ENCODE measurements at regions not wholly inside any gene's neighbourhood (a gene's known extent, or its start where the extent isn't known, plus 50 kb on each side); places are given as distances from the start of the nearest gene placed in this dataset.

DNA sequence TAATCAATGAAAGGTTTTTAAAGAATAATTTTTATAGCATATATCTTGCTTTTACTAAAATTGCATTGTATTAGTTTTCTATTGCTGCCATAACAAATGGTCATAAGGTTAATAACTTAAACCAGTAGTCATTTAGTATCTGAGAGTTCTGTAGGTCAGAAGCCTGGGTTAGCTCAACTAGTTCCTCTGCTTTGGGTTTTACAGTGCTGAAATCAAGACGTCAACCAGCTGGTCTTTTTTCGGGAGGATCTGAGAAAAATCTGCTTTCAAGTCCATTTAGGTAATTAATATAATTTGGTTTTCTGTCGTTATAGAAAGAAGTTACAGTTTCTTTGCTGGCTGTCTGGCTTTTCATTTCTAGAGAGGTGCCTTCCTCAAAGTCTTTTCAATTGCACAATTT, 577.7 kb downstream of the MRPL39 start:
- intact Hi-C loops (cut with micrococcal nuclease), result no loop called here
- no peaks in the 10 kb centered on the region for H3K27me3 Mint-ChIP-seq
- H3K9me3 Mint-ChIP-seq, result peaks cover 8% of the 10 kb centered on the region
- no peaks in the 10 kb centered on the region for H3K36me3 Mint-ChIP-seq (ENCODE audit: low read depth)
- H3K27ac Mint-ChIP-seq, result no peak overlapping the region
- H3K4me1 Mint-ChIP-seq (ENCODE audit: low read depth), result no peaks in the 10 kb centered on the region
- no peak overlapping the region for H3K4me3 Mint-ChIP-seq

DNA sequence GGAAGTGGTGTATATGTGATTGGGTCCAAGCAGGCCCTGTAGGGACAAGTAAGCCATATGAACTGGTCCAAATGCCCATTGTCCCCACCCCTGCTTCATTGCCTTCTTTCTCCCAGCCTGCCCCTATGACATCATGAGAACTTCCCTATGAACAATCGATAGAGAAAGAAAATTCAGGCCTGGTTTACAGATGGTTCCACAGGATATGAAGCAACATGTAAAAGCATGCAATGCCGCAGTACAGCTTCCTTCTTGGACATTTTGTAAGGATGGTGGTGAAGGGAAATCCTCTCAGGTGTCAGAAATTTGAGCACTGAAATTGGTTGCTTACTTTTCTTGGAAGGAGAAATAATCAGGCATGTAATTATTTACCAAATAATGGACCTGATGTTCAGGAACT, 581.7 kb downstream of the MRPL39 start:
- intact Hi-C loops (cut with micrococcal nuclease), result no loop called here
- peaks cover 16% of the 10 kb centered on the region for H3K9me3 Mint-ChIP-seq
- no peak overlapping the region for H3K4me3 Mint-ChIP-seq
- H3K4me1 Mint-ChIP-seq (ENCODE audit: low read depth), result no peaks in the 10 kb centered on the region
- no peaks in the 10 kb centered on the region for H3K36me3 Mint-ChIP-seq (ENCODE audit: low read depth)
- H3K27me3 Mint-ChIP-seq, result no peaks in the 10 kb centered on the region
- H3K27ac Mint-ChIP-seq, result no peak overlapping the region

DNA sequence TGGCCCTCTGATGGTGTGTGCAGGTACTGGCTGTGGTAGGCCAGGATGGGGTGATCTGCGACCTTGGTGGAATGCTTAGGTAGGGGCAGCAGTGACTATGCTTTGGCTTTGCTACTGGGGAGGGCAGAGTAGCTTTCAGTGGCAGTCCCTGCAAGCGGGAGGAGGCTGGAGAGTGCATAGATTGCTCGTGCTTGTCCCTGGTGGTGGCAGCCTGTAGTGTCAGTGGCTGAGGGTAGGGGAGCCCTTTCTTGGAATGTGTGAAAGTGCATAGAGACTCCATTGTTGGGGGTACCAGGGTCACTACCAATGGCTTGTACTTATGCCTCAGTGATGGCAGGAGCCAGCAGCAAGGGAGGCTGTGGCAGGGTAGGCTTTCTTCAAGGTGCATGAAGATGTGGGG, 582.6 kb downstream of the MRPL39 start:
- no peak overlapping the region for H3K4me3 Mint-ChIP-seq
- H3K9me3 Mint-ChIP-seq, result peaks cover 16% of the 10 kb centered on the region
- H3K27me3 Mint-ChIP-seq, result no peaks in the 10 kb centered on the region
- H3K27ac Mint-ChIP-seq, result no peak overlapping the region
- intact Hi-C loops (cut with micrococcal nuclease), result no loop called here
- no peaks in the 10 kb centered on the region for H3K36me3 Mint-ChIP-seq (ENCODE audit: low read depth)
- no peaks in the 10 kb centered on the region for H3K4me1 Mint-ChIP-seq (ENCODE audit: low read depth)

DNA sequence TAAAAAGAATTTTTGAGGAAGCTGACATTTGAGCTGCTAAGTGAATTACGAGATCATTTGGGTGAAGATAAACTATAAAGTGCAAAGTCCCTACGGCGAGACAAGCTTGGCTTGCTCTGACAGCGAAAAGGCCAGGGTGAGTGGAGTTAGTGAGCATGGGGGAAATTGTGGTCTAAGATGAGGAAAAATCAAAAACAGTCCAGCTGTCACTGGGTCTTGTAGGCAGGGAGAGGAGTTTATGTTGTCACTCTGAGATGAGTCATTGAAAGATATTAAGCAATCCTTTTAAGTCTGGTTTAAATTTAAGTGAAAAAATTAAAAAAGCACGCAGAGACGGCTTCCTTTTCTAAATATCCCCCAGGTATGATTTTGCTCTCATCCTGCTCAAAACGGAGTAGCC, 601.9 kb downstream of the MRPL39 start:
- no peak overlapping the region for H3K4me3 Mint-ChIP-seq
- H3K27ac Mint-ChIP-seq, result no peak overlapping the region
- H3K27me3 Mint-ChIP-seq, result no peaks in the 10 kb centered on the region
- H3K36me3 Mint-ChIP-seq (ENCODE audit: low read depth), result no peaks in the 10 kb centered on the region
- H3K4me1 Mint-ChIP-seq (ENCODE audit: low read depth), result no peaks in the 10 kb centered on the region
- intact Hi-C loops (cut with micrococcal nuclease), result no loop called here
- peaks cover 17% of the 10 kb centered on the region for H3K9me3 Mint-ChIP-seq

DNA sequence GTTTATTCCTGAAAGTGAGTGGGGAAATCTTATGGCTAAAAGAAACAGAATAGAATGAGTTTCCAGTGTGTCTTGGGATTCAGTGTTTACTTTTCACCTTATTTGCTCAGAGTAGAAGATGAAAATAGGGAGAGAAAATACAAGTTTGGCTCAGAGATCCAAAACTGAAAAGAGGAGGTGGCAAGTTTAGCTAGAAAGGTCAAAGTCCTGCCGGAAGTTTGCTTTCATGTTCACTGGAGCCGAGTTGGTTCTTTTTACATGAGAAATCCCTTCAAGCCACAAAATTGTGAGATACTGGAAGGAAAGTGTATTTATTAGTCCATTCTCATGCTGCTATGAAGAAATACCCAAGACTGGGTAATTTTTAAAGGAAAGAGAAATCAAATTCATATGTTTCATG, 604.6 kb downstream of the MRPL39 start:
- H3K4me3 Mint-ChIP-seq, result no peak overlapping the region
- no peaks in the 10 kb centered on the region for H3K36me3 Mint-ChIP-seq (ENCODE audit: low read depth)
- no peaks in the 10 kb centered on the region for H3K27me3 Mint-ChIP-seq
- intact Hi-C loops (cut with micrococcal nuclease), result no loop called here
- no peak overlapping the region for H3K27ac Mint-ChIP-seq
- no peaks in the 10 kb centered on the region for H3K4me1 Mint-ChIP-seq (ENCODE audit: low read depth)
- H3K9me3 Mint-ChIP-seq, result peaks cover 17% of the 10 kb centered on the region

DNA sequence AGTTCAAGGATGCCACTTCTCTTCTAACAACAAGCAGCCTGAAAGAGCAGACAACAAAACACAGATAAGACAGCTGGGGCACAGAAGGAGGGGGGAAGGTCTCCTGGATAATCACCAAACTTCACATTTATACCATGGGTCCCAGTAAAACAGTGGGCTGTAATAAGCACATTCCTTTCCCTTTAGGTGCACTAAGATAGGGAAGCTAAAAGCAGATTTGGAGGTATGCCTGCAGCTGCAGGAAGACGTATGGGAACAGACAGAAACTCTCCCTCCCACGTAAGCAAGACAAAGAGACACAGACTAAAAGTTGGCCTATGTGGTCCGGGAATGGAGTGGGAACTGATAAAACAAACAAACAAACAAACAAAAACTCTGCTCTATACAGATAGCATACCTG, 612.1 kb downstream of the MRPL39 start:
- H3K27me3 Mint-ChIP-seq, result no peaks in the 10 kb centered on the region
- peaks cover 41% of the 10 kb centered on the region for H3K9me3 Mint-ChIP-seq
- intact Hi-C loops (cut with micrococcal nuclease), result no loop called here
- no peak overlapping the region for H3K27ac Mint-ChIP-seq
- no peaks in the 10 kb centered on the region for H3K36me3 Mint-ChIP-seq (ENCODE audit: low read depth)
- no peaks in the 10 kb centered on the region for H3K4me1 Mint-ChIP-seq (ENCODE audit: low read depth)
- no peak overlapping the region for H3K4me3 Mint-ChIP-seq

DNA sequence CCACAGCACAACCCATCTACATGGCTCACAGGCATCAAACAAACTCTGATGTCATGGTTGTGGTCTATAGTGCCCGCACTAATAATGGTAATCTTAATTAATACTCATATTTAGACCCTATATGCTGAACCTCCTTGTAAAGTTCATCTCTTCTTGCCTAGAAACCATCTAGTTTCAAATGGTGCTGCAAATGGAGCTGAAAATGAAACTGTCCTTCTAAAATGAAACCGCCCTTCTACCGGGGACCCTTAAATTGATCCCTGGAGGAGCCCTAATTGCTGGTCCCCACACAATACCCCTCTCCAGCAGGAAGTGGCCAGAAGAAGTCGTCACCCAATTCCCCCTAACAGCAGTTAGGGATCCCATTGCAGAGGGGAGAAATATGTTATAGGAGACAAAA, 612.6 kb downstream of the MRPL39 start:
- H3K27me3 Mint-ChIP-seq, result no peaks in the 10 kb centered on the region
- H3K4me1 Mint-ChIP-seq (ENCODE audit: low read depth), result no peaks in the 10 kb centered on the region
- intact Hi-C loops (cut with micrococcal nuclease), result no loop called here
- H3K36me3 Mint-ChIP-seq (ENCODE audit: low read depth), result no peaks in the 10 kb centered on the region
- H3K4me3 Mint-ChIP-seq, result no peak overlapping the region
- H3K27ac Mint-ChIP-seq, result no peak overlapping the region
- peaks cover 41% of the 10 kb centered on the region for H3K9me3 Mint-ChIP-seq

DNA sequence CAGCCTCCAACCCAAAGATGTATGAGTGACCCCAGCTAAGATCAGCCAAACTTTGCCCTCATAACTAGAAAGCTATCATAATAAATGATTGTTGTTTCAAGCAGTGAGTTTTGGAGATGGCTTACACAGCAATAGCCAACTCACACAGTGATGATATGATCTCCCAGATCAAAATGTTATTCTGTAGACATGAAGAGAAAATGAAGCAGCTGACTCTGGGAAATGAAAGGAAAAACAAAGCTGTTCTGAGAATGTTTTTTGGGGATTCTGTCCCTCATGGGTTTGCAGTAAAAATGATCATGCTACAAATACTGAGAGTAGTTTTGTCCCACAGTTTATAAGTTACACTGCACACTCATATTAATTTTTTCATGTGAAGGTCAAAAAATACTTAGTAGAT, 617.8 kb downstream of the MRPL39 start:
- Mint-ChIP-seq H3K27ac (no peak overlapping the region), H3K27me3 (no peaks in the 10 kb centered on the region), H3K36me3 (ENCODE audit: low read depth) (no peaks in the 10 kb centered on the region), H3K9me3 (peaks cover 52% of the 10 kb centered on the region), H3K4me1 (ENCODE audit: low read depth) (no peaks in the 10 kb centered on the region), H3K4me3 (no peak overlapping the region)
- intact Hi-C loops (cut with micrococcal nuclease), result no loop called here

DNA sequence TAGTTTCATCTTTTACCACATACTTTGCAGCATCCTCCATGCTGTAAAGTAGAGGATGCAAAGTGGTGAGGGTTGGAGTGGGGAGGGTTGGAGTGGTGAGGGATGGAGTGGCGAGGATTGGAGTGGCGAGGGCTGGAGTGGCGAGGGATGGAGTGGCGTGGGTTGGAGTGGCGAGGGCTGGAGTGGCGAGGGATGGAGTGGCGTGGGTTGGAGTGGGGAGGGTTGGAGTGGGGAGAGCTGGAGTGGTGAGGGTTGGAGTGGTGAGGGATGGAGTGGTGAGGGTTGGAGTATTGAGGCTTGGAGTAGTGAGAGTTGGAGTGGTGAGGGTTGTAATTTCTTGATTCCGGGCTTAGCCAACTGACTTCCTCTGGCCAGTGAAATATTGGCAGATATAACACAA, 618.3 kb downstream of the MRPL39 start:
- H3K27ac Mint-ChIP-seq, result no peak overlapping the region
- H3K36me3 Mint-ChIP-seq (ENCODE audit: low read depth), result no peaks in the 10 kb centered on the region
- H3K4me1 Mint-ChIP-seq (ENCODE audit: low read depth), result no peaks in the 10 kb centered on the region
- H3K4me3 Mint-ChIP-seq, result no peak overlapping the region
- H3K9me3 Mint-ChIP-seq, result peaks cover 51% of the 10 kb centered on the region
- no peaks in the 10 kb centered on the region for H3K27me3 Mint-ChIP-seq
- intact Hi-C loops (cut with micrococcal nuclease), result no loop called here

DNA sequence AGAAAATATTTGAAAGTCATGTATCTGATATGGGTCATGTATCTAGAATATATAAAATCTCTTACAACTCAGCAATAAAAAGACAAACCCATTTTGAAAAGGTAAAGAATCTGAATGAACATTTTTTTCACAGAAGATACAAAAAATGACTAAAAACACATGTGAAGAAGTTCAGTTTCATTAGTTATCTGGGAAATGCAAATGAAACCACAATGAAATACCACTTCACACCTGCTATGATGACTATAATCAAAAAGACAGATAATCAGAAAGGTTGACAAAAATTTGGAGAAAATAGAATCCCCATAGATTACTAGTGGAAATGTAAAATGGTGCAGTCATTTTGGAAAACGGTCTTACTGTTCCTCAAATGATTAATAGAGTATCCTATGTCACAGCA, 631.0 kb downstream of the MRPL39 start:
- no peak overlapping the region for H3K27ac Mint-ChIP-seq
- peaks cover 22% of the 10 kb centered on the region for H3K9me3 Mint-ChIP-seq
- no peaks in the 10 kb centered on the region for H3K4me1 Mint-ChIP-seq (ENCODE audit: low read depth)
- no peaks in the 10 kb centered on the region for H3K36me3 Mint-ChIP-seq (ENCODE audit: low read depth)
- no peaks in the 10 kb centered on the region for H3K27me3 Mint-ChIP-seq
- H3K4me3 Mint-ChIP-seq, result no peak overlapping the region
- intact Hi-C loops (cut with micrococcal nuclease), result no loop called here

DNA sequence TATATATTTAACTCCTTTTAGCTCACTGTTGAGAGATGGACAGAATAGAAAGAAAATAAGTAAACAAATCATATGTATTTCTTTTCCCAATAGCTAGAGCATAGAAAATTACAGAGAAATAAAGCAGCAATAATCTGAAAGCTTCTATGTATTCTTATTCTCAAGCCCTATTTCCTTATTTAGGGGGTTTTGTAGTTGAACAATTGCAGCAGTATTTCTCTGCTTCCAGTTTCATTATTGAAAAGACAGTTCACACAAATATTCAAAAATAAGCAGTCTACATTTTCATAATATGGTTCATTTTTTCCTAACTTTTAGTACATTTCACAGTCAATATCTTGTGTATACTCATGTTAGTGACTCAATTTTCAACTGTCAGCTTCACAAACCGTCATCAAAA, 638.2 kb downstream of the MRPL39 start:
- Mint-ChIP-seq H3K27me3 (no peaks in the 10 kb centered on the region), H3K9me3 (peaks cover 30% of the 10 kb centered on the region), H3K27ac (no peak overlapping the region), H3K36me3 (ENCODE audit: low read depth) (no peaks in the 10 kb centered on the region), H3K4me1 (ENCODE audit: low read depth) (no peaks in the 10 kb centered on the region), H3K4me3 (no peak overlapping the region)
- intact Hi-C loops (cut with micrococcal nuclease), result no loop called here

DNA sequence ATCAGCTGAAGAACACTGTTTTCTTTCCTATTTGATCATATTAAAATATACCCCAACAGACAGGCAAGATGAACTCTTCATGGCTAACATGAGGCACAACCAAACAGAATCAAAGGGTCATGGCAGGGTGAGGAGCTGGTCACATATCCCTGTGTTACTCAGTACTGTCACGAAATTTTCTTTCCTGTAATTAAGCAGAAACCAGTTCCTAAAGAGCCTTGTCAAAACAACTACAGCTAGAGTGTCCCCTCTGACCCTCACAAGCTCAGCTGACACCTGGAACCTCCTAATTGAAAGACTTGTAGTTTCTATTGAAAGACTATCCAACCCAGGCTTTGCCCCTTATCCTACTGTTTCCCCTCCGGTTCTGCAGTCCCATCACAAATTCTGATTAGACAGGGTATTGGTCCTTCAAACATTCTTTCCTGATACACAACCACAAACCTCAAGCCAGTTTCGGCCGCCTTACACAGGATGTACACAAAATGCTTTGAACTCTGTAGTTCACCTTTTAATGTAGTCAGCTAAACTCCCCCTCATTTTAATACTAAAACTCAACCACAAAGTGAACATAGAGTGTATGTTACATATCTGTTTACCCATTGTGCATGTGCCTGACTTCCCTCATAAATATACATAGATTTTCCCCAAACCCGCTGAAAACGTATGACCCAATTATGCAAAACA, 651.9 kb downstream of the MRPL39 start:
- Mint-ChIP-seq H3K27ac (no peak overlapping the region), H3K36me3 (ENCODE audit: low read depth) (no peaks in the 10 kb centered on the region), H3K9me3 (peaks cover 7% of the 10 kb centered on the region), H3K4me1 (ENCODE audit: low read depth) (no peaks in the 10 kb centered on the region), H3K4me3 (no peak overlapping the region), H3K27me3 (no peaks in the 10 kb centered on the region)
- intact Hi-C loops (cut with micrococcal nuclease), result no loop called here

DNA sequence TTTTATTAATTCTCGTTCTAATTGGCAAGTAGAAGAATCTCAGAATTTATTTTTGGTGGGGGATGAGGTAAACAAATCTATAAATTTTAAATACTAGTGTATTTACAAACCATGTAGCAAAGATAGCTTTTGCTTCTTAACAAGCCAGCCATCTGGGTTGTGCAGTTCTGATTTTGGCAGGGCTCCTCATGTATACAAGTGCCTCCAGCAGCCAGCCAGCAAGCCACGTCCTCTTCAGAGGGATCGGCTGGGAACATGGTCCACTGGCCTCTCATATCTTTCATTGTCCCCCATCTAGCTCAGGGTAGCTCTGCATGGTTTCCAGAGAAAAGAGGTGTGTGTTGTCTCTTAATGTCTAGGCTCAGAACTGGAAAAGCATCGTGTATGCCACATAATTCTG, 659.1 kb downstream of the MRPL39 start:
- Mint-ChIP-seq H3K36me3 (ENCODE audit: low read depth) (no peaks in the 10 kb centered on the region), H3K27ac (no peak overlapping the region)
- intact Hi-C loops (cut with micrococcal nuclease), result no loop called here

DNA sequence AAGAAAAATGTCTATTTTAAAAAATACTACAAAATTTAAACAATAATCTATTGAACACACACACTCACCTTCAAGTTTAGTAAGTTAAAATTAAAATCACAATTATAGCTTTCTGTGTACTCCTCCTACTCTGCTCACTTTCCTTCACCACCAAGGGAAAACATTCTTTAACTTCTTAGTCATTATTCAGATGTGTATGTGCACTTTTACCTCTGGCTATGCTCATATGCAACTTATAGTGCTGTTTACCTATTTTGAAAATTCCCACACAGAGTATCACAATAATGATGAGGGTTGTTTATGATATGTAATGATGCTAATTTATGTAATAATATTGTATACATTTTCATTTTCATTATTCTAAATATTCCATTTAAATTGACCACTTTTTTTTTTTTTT, 661.4 kb downstream of the MRPL39 start:
- Mint-ChIP-seq H3K36me3 (ENCODE audit: low read depth) (no peaks in the 10 kb centered on the region), H3K4me3 (no peak overlapping the region), H3K4me1 (ENCODE audit: low read depth) (no peaks in the 10 kb centered on the region), H3K27ac (no peak overlapping the region), H3K27me3 (no peaks in the 10 kb centered on the region), H3K9me3 (peaks cover 9% of the 10 kb centered on the region)
- intact Hi-C loops (cut with micrococcal nuclease), result no loop called here

More for the DNA sequence above, 659.1 kb downstream of the MRPL39 start:
- H3K4me1 Mint-ChIP-seq (ENCODE audit: low read depth), result no peaks in the 10 kb centered on the region
- peaks cover 9% of the 10 kb centered on the region for H3K9me3 Mint-ChIP-seq
- H3K4me3 Mint-ChIP-seq, result no peak overlapping the region
- no peaks in the 10 kb centered on the region for H3K27me3 Mint-ChIP-seq

All from dendritic cell treated with granulocyte-macrophage colony-stimulating factor and Interleukin-4, amounts not matched to agents 40 ng/mL and 50 ng/mL, for 4 days (primary cell).